Lower leg skin (tissue), 4 donors: ENCODE measurements at regions not wholly inside any gene's neighbourhood (a gene's known extent, or its start where the extent isn't known, plus 50 kb on each side); places are given as distances from the start of the nearest gene placed in this dataset.

ENCODE experiments used
- DNase-seq, 2 donors: peaks; one replicate each; pipeline ENCODE4 v3.0.0-alpha.2; 2019; ENCODE audit warnings: low spot score in 2 of 2
- H3K4me3 ChIP-seq: fragments of 200-600 bp; sonication (generic); 2 replicates; pipeline ENCODE4 v1.5.1; 2017; ENCODE audit warnings: mild to moderate bottlenecking, low read depth; ENCODE audit not compliant: poor library complexity, severe bottlenecking
- POLR2A ChIP-seq, 2 donors: fragments of 450-650 bp; IDR thresholded peaks; one replicate each; pipeline ENCODE4 v1.6.1; 2016 to 2017; ENCODE audit warnings: antibody characterized with exemption in 2 of 2, mild to moderate bottlenecking in 1 of 2, moderate library complexity in 1 of 2
- WGBS, 2 donors: methylation state at CpG; one replicate each; pipeline ENCODE4 v1.1.5; 2018; 5-methylcytosine and 5-hydroxymethylcytosine counted together
- intact Hi-C: fragments of 100-400 bp; cut with DNase I; formaldehyde crosslinking; loops from one replicate; pipeline ENCODE4 v1.15.0; 2023; ENCODE audit warnings: low total_unique reads
- TF ChIP-seq, protein P1 (sequence below), 3 donors: fragments of 450-650 bp; IDR thresholded peaks; one replicate each; pipeline ENCODE4 v1.5.1; 2016; ENCODE audit warnings: antibody characterized with exemption in 3 of 3, mild to moderate bottlenecking in 3 of 3, moderate library complexity in 2 of 3

- intact Hi-C loops: no loop called here
- WGBS, 2 donors: 85 to 86% methylated on average over 3 of the region's 3 CpGs
These were observed 386.0 kb upstream of the NR5A2 start for GRCh38 chr1:199641531-199641930.

GRCh38 chr1:199644912-199645311 lies 382.6 kb upstream of the NR5A2 start:
- no peak overlapping the region for H3K4me3 ChIP-seq
- no peak for TF ChIP-seq POLR2A (IDR thresholded peaks at IDR 0.05)
- TF ChIP-seq, protein P1, sequence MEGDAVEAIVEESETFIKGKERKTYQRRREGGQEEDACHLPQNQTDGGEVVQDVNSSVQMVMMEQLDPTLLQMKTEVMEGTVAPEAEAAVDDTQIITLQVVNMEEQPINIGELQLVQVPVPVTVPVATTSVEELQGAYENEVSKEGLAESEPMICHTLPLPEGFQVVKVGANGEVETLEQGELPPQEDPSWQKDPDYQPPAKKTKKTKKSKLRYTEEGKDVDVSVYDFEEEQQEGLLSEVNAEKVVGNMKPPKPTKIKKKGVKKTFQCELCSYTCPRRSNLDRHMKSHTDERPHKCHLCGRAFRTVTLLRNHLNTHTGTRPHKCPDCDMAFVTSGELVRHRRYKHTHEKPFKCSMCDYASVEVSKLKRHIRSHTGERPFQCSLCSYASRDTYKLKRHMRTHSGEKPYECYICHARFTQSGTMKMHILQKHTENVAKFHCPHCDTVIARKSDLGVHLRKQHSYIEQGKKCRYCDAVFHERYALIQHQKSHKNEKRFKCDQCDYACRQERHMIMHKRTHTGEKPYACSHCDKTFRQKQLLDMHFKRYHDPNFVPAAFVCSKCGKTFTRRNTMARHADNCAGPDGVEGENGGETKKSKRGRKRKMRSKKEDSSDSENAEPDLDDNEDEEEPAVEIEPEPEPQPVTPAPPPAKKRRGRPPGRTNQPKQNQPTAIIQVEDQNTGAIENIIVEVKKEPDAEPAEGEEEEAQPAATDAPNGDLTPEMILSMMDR (IDR thresholded peaks at IDR 0.05): no peak
- intact Hi-C loops: no loop called here
- DNase-seq: no peak
- 19 to 33% methylated on average over 1 of the region's 1 CpG for WGBS, 2 donors

More at GRCh38 chr1:199641531-199641930, 386.0 kb upstream of the NR5A2 start:
- H3K4me3 ChIP-seq: no peak overlapping the region
- DNase-seq: no peak
- TF ChIP-seq, protein P1 (IDR thresholded peaks at IDR 0.05): no peak
- TF ChIP-seq POLR2A (IDR thresholded peaks at IDR 0.05): no peak

GRCh38 chr1:199646761-199647160 lies 380.7 kb upstream of the NR5A2 start:
- 76 to 77% methylated on average over 2 of the region's 2 CpGs for WGBS, 2 donors
- H3K4me3 ChIP-seq: no peak overlapping the region
- TF ChIP-seq, protein P1 (IDR thresholded peaks at IDR 0.05): no peak
- no peak for TF ChIP-seq POLR2A (IDR thresholded peaks at IDR 0.05)
- intact Hi-C loops: no loop called here
- DNase-seq: no peak

GRCh38 chr1:199657449-199657848 lies 370.1 kb upstream of the NR5A2 start:
- no peak for DNase-seq
- WGBS, 2 donors: 62 to 82% methylated on average over 3 of the region's 3 CpGs
- TF ChIP-seq, protein P1 (IDR thresholded peaks at IDR 0.05): no peak
- TF ChIP-seq POLR2A (IDR thresholded peaks at IDR 0.05): no peak
- no peak overlapping the region for H3K4me3 ChIP-seq
- intact Hi-C loops: no loop called here

GRCh38 chr1:199660071-199660470 lies 367.4 kb upstream of the NR5A2 start:
- intact Hi-C loops: no loop called here
- no peak for DNase-seq
- H3K4me3 ChIP-seq: no peak overlapping the region
- WGBS, 2 donors: 88 to 94% methylated on average over 2 of the region's 2 CpGs
- no peak for TF ChIP-seq POLR2A (IDR thresholded peaks at IDR 0.05)
- TF ChIP-seq, protein P1 (IDR thresholded peaks at IDR 0.05): no peak

DNA sequence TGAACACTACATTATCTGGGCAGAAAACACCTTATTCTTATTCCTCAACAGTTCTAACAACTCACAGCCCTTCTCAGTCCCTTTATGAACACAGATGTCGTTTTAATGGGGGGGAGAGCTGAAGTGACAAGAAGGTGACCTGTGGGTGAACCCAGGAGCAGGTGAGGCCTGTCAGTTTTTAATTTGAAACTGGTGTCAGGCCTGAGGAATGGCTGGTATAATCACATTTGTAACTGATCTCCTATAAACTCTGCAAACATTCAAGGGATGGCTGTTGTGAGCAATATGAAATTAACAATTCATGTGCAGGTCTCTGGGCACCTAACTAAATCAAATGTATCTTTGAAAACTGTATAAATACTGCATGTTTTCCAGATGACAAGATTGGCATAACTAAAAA lies 362.1 kb upstream of the NR5A2 start:
- DNase-seq: no peak
- 18 to 23% methylated on average over 1 of the region's 1 CpG for WGBS, 2 donors
- H3K4me3 ChIP-seq: no peak overlapping the region
- intact Hi-C loops: no loop called here
- TF ChIP-seq POLR2A (IDR thresholded peaks at IDR 0.05): no peak
- TF ChIP-seq, protein P1 (IDR thresholded peaks at IDR 0.05): no peak
